ENCODE measurements at regions not wholly inside any gene's neighbourhood (a gene's known extent, or its start where the extent isn't known, plus 50 kb on each side); places are given as distances from the start of the nearest gene placed in this dataset.

GRCh38 chr6:11432713-11433450, 104.7 kb upstream of the TMEM170B start:
- no peak for DNase-seq

GRCh38 chr6:11432091-11432490, 105.5 kb upstream of the TMEM170B start:
- WGBS (ENCODE audit: low lambda C conversion rate), result 85% methylated on average over 6 of the region's 6 CpGs
- H3K9ac ChIP-seq, result peak overlapping the region; percentile 13; the same call in 1 of the 2 replicates

More at GRCh38 chr6:11432713-11433450, 104.7 kb upstream of the TMEM170B start:
- H3K9me3 ChIP-seq, result no peaks in the 10 kb centered on the region
- H4K20me1 ChIP-seq (ENCODE audit: insufficient read depth), result no peaks in the 10 kb centered on the region
- ChIA-PET CTCF (interaction anchor here (0.6 to 1.1 kb wide), 2 partner anchors 64 to 288 kb away, joined by 3 read pairs; no protein-coding TSS in a partner anchor), POLR2A (no interaction called here)
- no peaks in the 10 kb centered on the region for H3K27me3 ChIP-seq (ENCODE audit: insufficient read depth)
- no peak overlapping the region for H3K4me3 ChIP-seq (ENCODE audit: low read depth in 2 of 2, low read length in 1 of 2)
- no peaks in the 10 kb centered on the region for H3K36me3 ChIP-seq (replicated peaks in 1 of 2; ENCODE audit: control insufficient read depth in 1 of 2, insufficient read depth in 2 of 2, low read length in 1 of 2)
- no peaks in the 10 kb centered on the region for H3K79me2 ChIP-seq (ENCODE audit: insufficient read depth)
- H3K27ac ChIP-seq (ENCODE audit: low read depth in 2 of 2, low read length in 1 of 2), result peak overlapping the region; percentile 65 to 95; a peak in 3 of 4 replicates
- peak overlapping the region; percentile 31 for H3K4me2 ChIP-seq
- H3K9me2 ChIP-seq, result no peaks in the 10 kb centered on the region
- H2AFZ ChIP-seq (ENCODE audit: low read depth), result no peak overlapping the region
- H3F3A ChIP-seq (replicated peaks; ENCODE audit: insufficient read depth), result peaks cover 31% of the 10 kb centered on the region
- WGBS (ENCODE audit: low lambda C conversion rate), result 6% methylated on average over 1 of the region's 1 CpG
- TF ChIP-seq TCF12 (IDR thresholded peaks at IDR 0.05) (peak; percentile 71), JUND (IDR thresholded peaks at IDR 0.05) (peak; percentile 48), SMC3 (IDR thresholded peaks at IDR 0.05; ENCODE audit: low read depth, low read length) (no peak), FOSL2 (IDR thresholded peaks at IDR 0.05; ENCODE audit: borderline replicate concordance, low read depth) (peak; percentile 77; the same call in 1 of the 2 replicates), TEAD4 (IDR thresholded peaks at IDR 0.05; ENCODE audit: borderline replicate concordance, insufficient read depth) (0 out of 2 replicates have a peak, but pooled peaks have one; percentile 9), FOXJ3 (CRISPR knock-in tag; IDR thresholded peaks at IDR 0.05) (no peak), MEF2A (IDR thresholded peaks at IDR 0.05; ENCODE audit: borderline replicate concordance, low read depth) (peak; percentile 93), PBX3 (IDR thresholded peaks at IDR 0.05) (peak; percentile 55), NFIC (IDR thresholded peaks at IDR 0.05; ENCODE audit: borderline replicate concordance) (no peak), POLR2AphosphoS5 (IDR thresholded peaks at IDR 0.05; ENCODE audit: low read depth, low read length) (no peak), EP300 (IDR thresholded peaks at IDR 0.05; ENCODE audit: borderline replicate concordance in 1 of 2, low read depth in 1 of 2, low read length in 1 of 2) (peak in 1 of 2 experiments; percentile 62; a peak in 1 of 4 replicates)
- peak overlapping the region; percentile 63; the same call in 1 of the 2 replicates for H3K9ac ChIP-seq
- peaks cover 3 to 43% of the 10 kb centered on the region in 2 experiments for H3K4me1 ChIP-seq (ENCODE audit: control insufficient read depth in 1 of 2, insufficient read depth in 2 of 2, low read depth in 1 of 2, low read length in 1 of 2)

More at GRCh38 chr6:11432091-11432490, 105.5 kb upstream of the TMEM170B start:
- peak overlapping the region; percentile 12; the same call in 1 of the 2 replicates for H2AFZ ChIP-seq (ENCODE audit: low read depth)
- POLR2A ChIA-PET, result no interaction called here
- CTCF ChIA-PET, result interaction anchor here (1.2 kb wide), 1 partner anchor 11 kb away, joined by 5 read pairs; no protein-coding TSS in a partner anchor
- H3K4me3 ChIP-seq (ENCODE audit: low read depth in 2 of 2, low read length in 1 of 2), result no peak overlapping the region
- TF ChIP-seq IRF3 (IDR thresholded peaks at IDR 0.05; ENCODE audit: low read depth, low read length) (no peak), USF2 (IDR thresholded peaks at IDR 0.05; ENCODE audit: borderline replicate concordance, low read depth, low read length) (no peak), MXI1 (IDR thresholded peaks at IDR 0.05; ENCODE audit: low read depth, low read length) (no peak), MEF2A (IDR thresholded peaks at IDR 0.05; ENCODE audit: borderline replicate concordance, low read depth) (no peak), SMC3 (IDR thresholded peaks at IDR 0.05; ENCODE audit: low read depth, low read length) (no peak), GABPA (IDR thresholded peaks at IDR 0.05; ENCODE audit: low read depth) (no peak), NRF1 (IDR thresholded peaks at IDR 0.05; ENCODE audit: low read depth, low read length) (no peak), SIN3A (IDR thresholded peaks at IDR 0.05; ENCODE audit: borderline replicate concordance, low read depth, low read length) (no peak), TCF12 (IDR thresholded peaks at IDR 0.05) (no peak), ZBTB33 (IDR thresholded peaks at IDR 0.05; ENCODE audit: borderline replicate concordance, low read depth) (no peak)
- no peak for DNase-seq
- H3K79me2 ChIP-seq (ENCODE audit: insufficient read depth), result no peaks in the 10 kb centered on the region
- peak overlapping the region in 1 of 2 experiments; percentile 95; a peak in 2 of 4 replicates for H3K27ac ChIP-seq (ENCODE audit: low read depth in 2 of 2, low read length in 1 of 2)
- H3K4me2 ChIP-seq, result no peak overlapping the region; the same call in 1 of the 2 replicates
- no peaks in the 10 kb centered on the region for H3K36me3 ChIP-seq (replicated peaks in 1 of 2; ENCODE audit: control insufficient read depth in 1 of 2, insufficient read depth in 2 of 2, low read length in 1 of 2)
- H3K27me3 ChIP-seq (ENCODE audit: insufficient read depth), result no peaks in the 10 kb centered on the region
- H3K9me3 ChIP-seq, result no peaks in the 10 kb centered on the region
- H3F3A ChIP-seq (replicated peaks; ENCODE audit: insufficient read depth), result peaks cover 31% of the 10 kb centered on the region
- peaks cover 3 to 49% of the 10 kb centered on the region in 2 experiments for H3K4me1 ChIP-seq (ENCODE audit: control insufficient read depth in 1 of 2, insufficient read depth in 2 of 2, low read depth in 1 of 2, low read length in 1 of 2)
- H4K20me1 ChIP-seq (ENCODE audit: insufficient read depth), result no peaks in the 10 kb centered on the region
- H3K9me2 ChIP-seq, result no peaks in the 10 kb centered on the region
